ENCODE measurements at regions not wholly inside any gene's neighbourhood (a gene's known extent, or its start where the extent isn't known, plus 50 kb on each side); places are given as distances from the start of the nearest gene placed in this dataset.

- in situ Hi-C loops (cut with MboI; ENCODE audit: low sequenced_read_pairs in 4 of 4), result no loop called here
- no peak for TF ChIP-seq CTCF (IDR thresholded peaks at IDR 0.05 in 4 of 5, conservative IDR thresholded peaks at IDR 0.05 in 1 of 5)
- TF ChIP-seq POLR2A (IDR thresholded peaks at IDR 0.05), result no peak
- Histone ChIP-seq H3K9me3 (no peaks in the 10 kb centered on the region), H3K36me3 (no peaks in the 10 kb centered on the region), H3K27me3 (no peaks in the 10 kb centered on the region), H3K4me1 (no peaks in the 10 kb centered on the region), H3K4me3 (no peak overlapping the region), H3K27ac (no peak overlapping the region)
- DNase-seq (no peak), ATAC-seq (no peak)
- intact Hi-C loops (cut with DNase I; ENCODE audit: low total_unique reads), result no loop called here
These were observed 84.7 kb upstream of the NPVF start for GRCh38 chr7:25312968-25313367.

GRCh38 chr7:25313526-25313925, 85.2 kb upstream of the NPVF start:
- in situ Hi-C loops (cut with MboI; ENCODE audit: low sequenced_read_pairs in 4 of 4), result no loop called here
- no peak for ATAC-seq
- Histone ChIP-seq H3K4me1 (no peaks in the 10 kb centered on the region), H3K36me3 (no peaks in the 10 kb centered on the region), H3K27me3 (no peaks in the 10 kb centered on the region), H3K9me3 (no peaks in the 10 kb centered on the region), H3K27ac (no peak overlapping the region), H3K4me3 (no peak overlapping the region)
- DNase-seq, result no peak
- no peak for TF ChIP-seq POLR2A (IDR thresholded peaks at IDR 0.05)
- intact Hi-C loops (cut with DNase I; ENCODE audit: low total_unique reads), result no loop called here

GRCh38 chr7:25314094-25314730, 85.9 kb upstream of the NPVF start:
- no peaks in the 10 kb centered on the region for H3K4me1 ChIP-seq
- no peaks in the 10 kb centered on the region for H3K36me3 ChIP-seq
- intact Hi-C loops (cut with DNase I; ENCODE audit: low total_unique reads), result no loop called here
- no peak overlapping the region for H3K4me3 ChIP-seq
- H3K27me3 ChIP-seq, result no peaks in the 10 kb centered on the region
- ATAC-seq, result no peak
- no peak for DNase-seq
- TF ChIP-seq POLR2A (IDR thresholded peaks at IDR 0.05), result no peak
- TF ChIP-seq CTCF (IDR thresholded peaks at IDR 0.05 in 4 of 5, conservative IDR thresholded peaks at IDR 0.05 in 1 of 5), result no peak
- in situ Hi-C loops (cut with MboI; ENCODE audit: low sequenced_read_pairs in 4 of 4), result no loop called here
- no peak overlapping the region for H3K27ac ChIP-seq
- H3K9me3 ChIP-seq, result no peaks in the 10 kb centered on the region

- intact Hi-C loops (cut with DNase I; ENCODE audit: low total_unique reads), result no loop called here
- H3K27ac ChIP-seq, result no peak overlapping the region
- no peaks in the 10 kb centered on the region for H3K4me1 ChIP-seq
- in situ Hi-C loops (cut with MboI; ENCODE audit: low sequenced_read_pairs in 4 of 4), result no loop called here
- ATAC-seq, result no peak
- H3K4me3 ChIP-seq, result no peak overlapping the region
- H3K36me3 ChIP-seq, result no peaks in the 10 kb centered on the region
- H3K9me3 ChIP-seq, result no peaks in the 10 kb centered on the region
- DNase-seq, result no peak
- no peaks in the 10 kb centered on the region for H3K27me3 ChIP-seq
- no peak for TF ChIP-seq POLR2A (IDR thresholded peaks at IDR 0.05)
- TF ChIP-seq CTCF (IDR thresholded peaks at IDR 0.05 in 4 of 5, conservative IDR thresholded peaks at IDR 0.05 in 1 of 5), result no peak
These were observed 86.5 kb upstream of the NPVF start for GRCh38 chr7:25314731-25315267.

GRCh38 chr7:25316366-25316765, 88.1 kb upstream of the NPVF start:
- no peaks in the 10 kb centered on the region for H3K4me1 ChIP-seq
- no peak overlapping the region for H3K27ac ChIP-seq
- ATAC-seq (no peak), DNase-seq (no peak)
- no peaks in the 10 kb centered on the region for H3K9me3 ChIP-seq
- no peak for TF ChIP-seq POLR2A (IDR thresholded peaks at IDR 0.05)
- no peak for TF ChIP-seq CTCF (IDR thresholded peaks at IDR 0.05 in 4 of 5, conservative IDR thresholded peaks at IDR 0.05 in 1 of 5)
- H3K27me3 ChIP-seq, result no peaks in the 10 kb centered on the region
- intact Hi-C loops (cut with DNase I; ENCODE audit: low total_unique reads) (no loop called here), in situ Hi-C loops (cut with MboI; ENCODE audit: low sequenced_read_pairs in 4 of 4) (no loop called here)
- H3K4me3 ChIP-seq, result no peak overlapping the region
- H3K36me3 ChIP-seq, result no peaks in the 10 kb centered on the region

Data from gastrocnemius medialis (tissue), 4 donors.